ENCODE measurements at regions not wholly inside any gene's neighbourhood (a gene's known extent, or its start where the extent isn't known, plus 50 kb on each side); places are given as distances from the start of the nearest gene placed in this dataset.

GRCh38 chr9:107841076-107841475 is 351.5 kb upstream of the KLF4 start:
- H3K9me3 ChIP-seq (ENCODE audit: low read depth) = no peaks in the 10 kb centered on the region
- no peak overlapping the region for H3K27ac ChIP-seq
- H3K4me1 ChIP-seq (ENCODE audit: insufficient read depth) = no peaks in the 10 kb centered on the region
- no peak overlapping the region for H3K4me2 ChIP-seq
- H3K36me3 ChIP-seq (replicated peaks; ENCODE audit: insufficient read depth, low read depth) = no peaks in the 10 kb centered on the region
- WGBS (ENCODE audit: low lambda C conversion rate, missing lambda C conversion rate) = 94% methylated on average over 2 of the region's 2 CpGs
- no peak overlapping the region for H2AFZ ChIP-seq
- H3K9me2 ChIP-seq (replicated peaks; ENCODE audit: insufficient read depth) = no peaks in the 10 kb centered on the region
- no peaks in the 10 kb centered on the region for H3K79me2 ChIP-seq
- no peak for TF ChIP-seq EZH2 (IDR thresholded peaks at IDR 0.05; ENCODE audit: borderline replicate concordance)
- no peak for TF ChIP-seq EZH2phosphoT487 (IDR thresholded peaks at IDR 0.05; ENCODE audit: low read depth, severe bottlenecking, unreplicated experiment)
- TF ChIP-seq CTCF (IDR thresholded peaks at IDR 0.05; ENCODE audit: poor library complexity) = no peak
- H3K27me3 ChIP-seq = no peaks in the 10 kb centered on the region
- no peaks in the 10 kb centered on the region for H4K20me1 ChIP-seq (ENCODE audit: insufficient read depth, poor library complexity, severe bottlenecking)
- H3K4me3 ChIP-seq = no peak overlapping the region
- DNase-seq (ENCODE audit: low spot score) = no peak

- Histone ChIP-seq H3K36me3 (replicated peaks; ENCODE audit: insufficient read depth, low read depth) (no peaks in the 10 kb centered on the region), H3K9me3 (ENCODE audit: low read depth) (no peaks in the 10 kb centered on the region), H3K27me3 (no peaks in the 10 kb centered on the region), H3K4me3 (no peak overlapping the region), H4K20me1 (ENCODE audit: insufficient read depth, poor library complexity, severe bottlenecking) (no peaks in the 10 kb centered on the region), H3K4me1 (ENCODE audit: insufficient read depth) (no peaks in the 10 kb centered on the region), H3K9me2 (replicated peaks; ENCODE audit: insufficient read depth) (no peaks in the 10 kb centered on the region), H2AFZ (no peak overlapping the region), H3K27ac (no peak overlapping the region), H3K79me2 (no peaks in the 10 kb centered on the region), H3K4me2 (no peak overlapping the region)
- TF ChIP-seq EZH2phosphoT487 (IDR thresholded peaks at IDR 0.05; ENCODE audit: low read depth, severe bottlenecking, unreplicated experiment) (no peak), CTCF (IDR thresholded peaks at IDR 0.05; ENCODE audit: poor library complexity) (no peak), EZH2 (IDR thresholded peaks at IDR 0.05; ENCODE audit: borderline replicate concordance) (no peak)
- WGBS (ENCODE audit: low lambda C conversion rate, missing lambda C conversion rate) = 89% methylated on average over 1 of the region's 1 CpG
- no peak for DNase-seq (ENCODE audit: low spot score)
Measured at GRCh38 chr9:107839371-107839770, 349.8 kb upstream of the KLF4 start.

GRCh38 chr9:107838766-107839165 is 349.2 kb upstream of the KLF4 start:
- TF ChIP-seq EZH2phosphoT487 (IDR thresholded peaks at IDR 0.05; ENCODE audit: low read depth, severe bottlenecking, unreplicated experiment) (no peak), EZH2 (IDR thresholded peaks at IDR 0.05; ENCODE audit: borderline replicate concordance) (no peak), CTCF (IDR thresholded peaks at IDR 0.05; ENCODE audit: poor library complexity) (no peak)
- Histone ChIP-seq H3K9me3 (ENCODE audit: low read depth) (no peaks in the 10 kb centered on the region), H3K27ac (no peak overlapping the region), H3K4me1 (ENCODE audit: insufficient read depth) (no peaks in the 10 kb centered on the region), H2AFZ (no peak overlapping the region), H3K79me2 (no peaks in the 10 kb centered on the region), H3K4me3 (no peak overlapping the region), H3K27me3 (no peaks in the 10 kb centered on the region), H3K9me2 (replicated peaks; ENCODE audit: insufficient read depth) (no peaks in the 10 kb centered on the region), H4K20me1 (ENCODE audit: insufficient read depth, poor library complexity, severe bottlenecking) (no peaks in the 10 kb centered on the region), H3K36me3 (replicated peaks; ENCODE audit: insufficient read depth, low read depth) (no peaks in the 10 kb centered on the region), H3K4me2 (no peak overlapping the region)
- 88% methylated on average over 1 of the region's 1 CpG for WGBS (ENCODE audit: low lambda C conversion rate, missing lambda C conversion rate)
- no peak for DNase-seq (ENCODE audit: low spot score)

- 97% methylated on average over 2 of the region's 2 CpGs for WGBS (ENCODE audit: low lambda C conversion rate, missing lambda C conversion rate)
- H3K36me3 ChIP-seq (replicated peaks; ENCODE audit: insufficient read depth, low read depth) = no peaks in the 10 kb centered on the region
- H3K27ac ChIP-seq = no peak overlapping the region
- no peaks in the 10 kb centered on the region for H3K9me2 ChIP-seq (replicated peaks; ENCODE audit: insufficient read depth)
- no peak overlapping the region for H3K4me3 ChIP-seq
- no peak overlapping the region for H2AFZ ChIP-seq
- no peak for TF ChIP-seq CTCF (IDR thresholded peaks at IDR 0.05; ENCODE audit: poor library complexity)
- no peak for TF ChIP-seq EZH2phosphoT487 (IDR thresholded peaks at IDR 0.05; ENCODE audit: low read depth, severe bottlenecking, unreplicated experiment)
- TF ChIP-seq EZH2 (IDR thresholded peaks at IDR 0.05; ENCODE audit: borderline replicate concordance) = no peak
- no peaks in the 10 kb centered on the region for H3K4me1 ChIP-seq (ENCODE audit: insufficient read depth)
- H3K9me3 ChIP-seq (ENCODE audit: low read depth) = no peaks in the 10 kb centered on the region
- no peaks in the 10 kb centered on the region for H3K79me2 ChIP-seq
- H4K20me1 ChIP-seq (ENCODE audit: insufficient read depth, poor library complexity, severe bottlenecking) = no peaks in the 10 kb centered on the region
- H3K27me3 ChIP-seq = no peaks in the 10 kb centered on the region
- DNase-seq (ENCODE audit: low spot score) = no peak
- no peak overlapping the region for H3K4me2 ChIP-seq
Measured at GRCh38 chr9:107836300-107836699, 346.7 kb upstream of the KLF4 start.
